Prostate gland (tissue), 2 donors: ENCODE measurements at regions not wholly inside any gene's neighbourhood (a gene's known extent, or its start where the extent isn't known, plus 50 kb on each side); places are given as distances from the start of the nearest gene placed in this dataset.

ENCODE experiments used
- POLR2A ChIP-seq: fragments of 450-650 bp; IDR thresholded peaks from one replicate; pipeline ENCODE4 v1.6.1; 2016; ENCODE audit warnings: antibody characterized with exemption, mild to moderate bottlenecking
- POLR2AphosphoS5 ChIP-seq: sonication (generic); formaldehyde crosslinking; IDR thresholded peaks from one replicate; pipeline ENCODE4 v1.6.1; 2017; ENCODE audit warnings: antibody characterized with exemption
- TF ChIP-seq, protein P1 (sequence below), 4 experiments: fragments of 200-600 bp in 2 of 4; fragments of 450-650 bp in 2 of 4; sonication (generic) in 2 of 4; IDR thresholded peaks; 1 replicate in 3 of 4; 2 replicates in 1 of 4; pipeline ENCODE4 v1.5.1; 2016 to 2019; ENCODE audit warnings: antibody characterized with exemption in 4 of 4, mild to moderate bottlenecking in 2 of 4, moderate library complexity in 2 of 4

GRCh38 chr18:78762753-78763152 is 216.9 kb upstream of the SALL3 start:
- TF ChIP-seq, protein P1, sequence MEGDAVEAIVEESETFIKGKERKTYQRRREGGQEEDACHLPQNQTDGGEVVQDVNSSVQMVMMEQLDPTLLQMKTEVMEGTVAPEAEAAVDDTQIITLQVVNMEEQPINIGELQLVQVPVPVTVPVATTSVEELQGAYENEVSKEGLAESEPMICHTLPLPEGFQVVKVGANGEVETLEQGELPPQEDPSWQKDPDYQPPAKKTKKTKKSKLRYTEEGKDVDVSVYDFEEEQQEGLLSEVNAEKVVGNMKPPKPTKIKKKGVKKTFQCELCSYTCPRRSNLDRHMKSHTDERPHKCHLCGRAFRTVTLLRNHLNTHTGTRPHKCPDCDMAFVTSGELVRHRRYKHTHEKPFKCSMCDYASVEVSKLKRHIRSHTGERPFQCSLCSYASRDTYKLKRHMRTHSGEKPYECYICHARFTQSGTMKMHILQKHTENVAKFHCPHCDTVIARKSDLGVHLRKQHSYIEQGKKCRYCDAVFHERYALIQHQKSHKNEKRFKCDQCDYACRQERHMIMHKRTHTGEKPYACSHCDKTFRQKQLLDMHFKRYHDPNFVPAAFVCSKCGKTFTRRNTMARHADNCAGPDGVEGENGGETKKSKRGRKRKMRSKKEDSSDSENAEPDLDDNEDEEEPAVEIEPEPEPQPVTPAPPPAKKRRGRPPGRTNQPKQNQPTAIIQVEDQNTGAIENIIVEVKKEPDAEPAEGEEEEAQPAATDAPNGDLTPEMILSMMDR (IDR thresholded peaks at IDR 0.05): no peak
- TF ChIP-seq POLR2A (no peak), POLR2AphosphoS5 (no peak)
